ENCODE measurements at regions not wholly inside any gene's neighbourhood (a gene's known extent, or its start where the extent isn't known, plus 50 kb on each side); places are given as distances from the start of the nearest gene placed in this dataset.
"Not testable (repeated sequence)": the region's sequence is repeated elsewhere in the genome, so short reads cannot be mapped to it uniquely, and the experiment has no call there.

- DNase-seq (ENCODE audit: low read depth): no peak
These were observed 936.1 kb upstream of the FBXO33 start for GRCh38 chr14:40368314-40368713.

DNA sequence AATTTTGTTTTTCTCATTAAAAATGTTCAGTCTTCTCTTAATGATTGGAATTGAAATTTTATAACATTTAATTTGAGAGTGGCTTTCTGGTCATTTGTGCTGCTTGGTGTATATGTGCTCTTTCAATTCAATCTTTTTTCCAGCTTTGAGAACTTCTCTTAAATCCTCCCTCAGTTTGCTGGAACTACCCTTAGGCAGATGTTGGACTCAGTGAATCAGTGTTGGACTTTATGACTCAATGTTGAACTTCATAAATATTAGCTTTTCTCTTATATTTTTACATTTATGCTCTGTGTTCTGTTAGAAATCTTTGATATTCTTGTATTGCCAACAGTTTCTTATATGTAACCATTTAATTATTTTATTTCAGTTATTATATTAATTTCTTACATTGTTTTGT, 935.5 kb upstream of the FBXO33 start:
- no peak for DNase-seq (ENCODE audit: low read depth)

- DNase-seq (ENCODE audit: low read depth): no peak
These were observed 933.1 kb upstream of the FBXO33 start for GRCh38 chr14:40365305-40365704.

DNA sequence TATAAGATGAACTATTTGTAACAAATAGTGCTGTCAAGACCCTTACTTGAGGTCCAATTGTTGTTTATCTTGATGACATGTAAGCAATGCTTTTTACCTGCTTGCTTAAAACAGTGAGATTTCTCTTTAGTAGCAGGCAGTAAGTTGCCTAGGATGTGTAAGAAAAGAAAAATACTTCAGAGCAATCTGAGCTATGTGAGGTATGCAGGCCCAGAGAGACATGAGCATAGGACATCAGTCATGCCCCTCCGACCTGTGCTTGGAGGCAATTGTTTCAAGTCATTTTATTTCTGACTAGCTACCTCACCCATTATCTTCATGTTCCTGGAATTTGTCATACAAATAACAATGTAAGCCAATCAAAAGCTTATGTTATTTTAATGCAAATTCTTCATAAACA, 930.6 kb upstream of the FBXO33 start:
- no peak for DNase-seq (ENCODE audit: low read depth)

- DNase-seq (ENCODE audit: low read depth): no peak
These were observed 922.5 kb upstream of the FBXO33 start for GRCh38 chr14:40354754-40355153.

- not testable (repeated sequence) for DNase-seq (ENCODE audit: low read depth)
These were observed 915.9 kb upstream of the FBXO33 start for GRCh38 chr14:40348104-40348503.

DNA sequence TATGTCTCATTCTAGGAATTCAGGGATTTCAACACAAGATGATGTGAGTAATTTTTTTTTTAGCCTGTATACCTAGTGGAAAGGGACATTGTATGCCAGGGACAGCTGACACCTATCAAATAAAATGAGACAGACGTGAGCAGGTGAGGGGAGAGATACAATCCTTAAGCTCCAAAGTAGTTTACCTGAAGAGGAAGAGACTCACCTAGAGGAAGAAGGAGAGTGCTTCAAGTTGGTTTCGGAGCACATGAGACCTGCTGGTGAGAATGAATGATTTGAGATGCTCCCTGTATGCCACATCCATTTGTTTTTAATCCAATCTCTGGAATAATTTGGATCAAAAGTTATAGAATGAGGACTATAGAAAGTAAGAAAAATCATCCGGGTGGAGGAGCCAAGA, 915.4 kb upstream of the FBXO33 start:
- DNase-seq (ENCODE audit: low read depth): no peak

DNA sequence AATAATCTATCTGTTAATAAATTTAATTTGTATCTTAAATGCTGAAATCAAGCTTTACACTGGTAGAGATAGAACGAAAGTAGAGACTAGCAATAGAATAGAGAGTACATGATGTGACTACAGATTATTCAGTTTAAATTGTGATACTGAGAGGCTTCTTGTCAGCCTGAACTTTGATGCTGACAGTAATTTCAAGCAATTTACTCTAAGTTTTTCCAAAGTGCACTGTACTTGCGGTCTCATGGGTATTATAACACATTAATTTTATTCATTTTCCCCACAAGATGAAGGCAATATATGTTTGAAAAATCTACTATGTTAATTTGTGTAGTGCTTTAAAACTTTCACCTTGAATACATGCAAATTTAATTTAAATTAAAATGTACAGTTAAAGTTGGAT, 914.0 kb upstream of the FBXO33 start:
- no peak for DNase-seq (ENCODE audit: low read depth)

GRCh38 chr14:40345334-40345733, 913.1 kb upstream of the FBXO33 start:
- no peak for DNase-seq (ENCODE audit: low read depth)

DNA sequence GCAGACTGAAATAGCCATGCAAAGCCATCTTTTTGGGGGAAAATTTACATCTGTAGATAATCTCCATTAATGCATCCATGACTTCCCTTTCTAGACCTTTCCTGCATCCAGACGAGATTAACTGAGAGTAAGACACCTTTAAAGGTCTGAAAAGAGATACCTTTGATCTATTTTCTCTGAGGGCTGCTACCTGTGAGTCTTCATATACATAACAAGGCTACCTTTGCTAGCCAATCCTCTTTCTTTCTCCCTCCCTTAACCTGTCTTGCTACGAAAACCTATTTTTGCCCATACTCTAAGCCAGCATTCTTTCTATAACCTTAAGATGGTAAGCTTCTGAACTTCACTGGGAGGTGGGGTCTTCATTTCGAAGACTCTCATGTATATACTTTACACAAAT, 908.5 kb upstream of the FBXO33 start:
- no peak for DNase-seq (ENCODE audit: low read depth)

- DNase-seq (ENCODE audit: low read depth): no peak
These were observed 904.6 kb upstream of the FBXO33 start for GRCh38 chr14:40336846-40337245.

DNA sequence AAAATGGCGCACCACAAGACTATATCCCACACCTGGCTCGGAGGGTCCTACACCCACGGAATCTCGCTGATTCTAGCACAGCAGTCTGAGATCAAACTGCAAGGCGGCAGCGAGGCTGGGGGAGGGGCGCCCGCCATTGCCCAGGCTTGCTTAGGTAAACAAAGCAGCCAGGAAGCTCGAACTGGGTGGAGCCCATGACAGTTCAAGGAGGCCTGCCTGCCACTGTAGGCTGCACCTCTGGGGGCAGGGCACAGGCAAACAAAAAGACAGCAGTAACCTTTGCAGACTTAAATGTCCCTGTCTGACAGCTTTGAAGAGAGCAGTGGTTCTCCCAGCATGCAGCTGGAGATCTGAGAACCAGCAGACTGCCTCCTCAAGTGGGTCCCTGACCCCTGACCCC, 894.3 kb upstream of the FBXO33 start:
- not testable (repeated sequence) for DNase-seq (ENCODE audit: low read depth)

DNA sequence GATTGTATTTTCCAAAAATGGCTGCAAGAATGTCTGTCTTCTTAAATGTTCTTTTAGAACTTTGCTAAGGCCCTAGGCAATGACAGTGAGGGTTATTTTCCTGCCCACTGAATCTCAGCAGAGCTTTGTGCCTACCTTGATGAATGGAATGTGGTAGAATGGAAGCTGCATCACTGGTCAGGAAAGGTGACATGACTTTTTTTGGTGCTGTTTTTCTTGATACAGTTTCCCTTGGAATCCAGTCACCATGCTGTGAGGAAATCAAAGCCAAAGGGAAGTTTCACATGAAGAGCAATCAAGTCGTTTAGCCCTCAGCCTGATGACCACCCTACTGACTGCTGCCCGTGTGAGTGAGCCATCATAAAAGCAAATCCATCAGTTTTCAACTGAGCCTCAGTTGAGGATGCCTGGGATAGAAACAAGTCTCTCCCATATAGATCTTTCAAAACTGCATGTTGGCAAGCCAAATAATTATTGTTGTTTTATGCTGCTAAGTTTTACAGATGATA, 886.0 kb upstream of the FBXO33 start:
- no peak for DNase-seq (ENCODE audit: low read depth)

DNA sequence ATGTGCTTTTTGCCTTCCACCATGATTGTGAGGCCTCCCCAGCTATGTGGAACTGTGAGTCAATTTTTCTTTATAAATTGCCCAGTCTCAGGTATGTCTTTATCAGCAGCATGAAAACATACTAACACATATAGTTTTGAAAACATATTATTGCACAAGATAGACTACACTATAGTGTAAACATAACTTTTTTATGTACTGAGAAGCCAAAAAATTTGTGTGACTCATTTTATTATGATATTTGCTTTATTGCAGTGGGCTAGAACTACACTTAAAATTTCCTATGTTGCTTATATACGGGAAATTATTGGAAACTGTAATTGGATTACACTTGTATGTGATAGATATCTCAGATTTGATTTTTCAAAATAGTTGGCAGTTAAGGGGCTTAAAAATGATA, 885.5 kb upstream of the FBXO33 start:
- DNase-seq (ENCODE audit: low read depth): no peak

DNA sequence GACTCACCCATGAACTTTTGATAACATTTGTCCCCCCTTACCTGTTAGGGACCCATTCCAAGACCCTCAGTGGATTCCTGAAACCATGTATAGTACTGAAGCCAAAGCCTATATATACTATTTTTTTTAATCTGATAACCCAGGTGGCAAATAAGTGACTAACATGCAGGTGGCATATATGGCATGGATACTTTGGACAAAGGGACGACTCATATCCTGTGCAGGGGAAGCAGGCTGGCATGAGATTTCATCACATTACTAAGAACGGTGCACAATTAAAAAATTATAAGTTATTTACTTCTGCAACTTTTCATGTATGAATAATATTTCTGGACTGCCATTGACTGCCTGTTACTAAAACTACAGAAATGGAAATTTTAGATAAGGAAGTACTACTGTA, 880.1 kb upstream of the FBXO33 start:
- no peak for DNase-seq (ENCODE audit: low read depth)

GRCh38 chr14:40309124-40309523, 876.9 kb upstream of the FBXO33 start:
- DNase-seq (ENCODE audit: low read depth): no peak

DNA sequence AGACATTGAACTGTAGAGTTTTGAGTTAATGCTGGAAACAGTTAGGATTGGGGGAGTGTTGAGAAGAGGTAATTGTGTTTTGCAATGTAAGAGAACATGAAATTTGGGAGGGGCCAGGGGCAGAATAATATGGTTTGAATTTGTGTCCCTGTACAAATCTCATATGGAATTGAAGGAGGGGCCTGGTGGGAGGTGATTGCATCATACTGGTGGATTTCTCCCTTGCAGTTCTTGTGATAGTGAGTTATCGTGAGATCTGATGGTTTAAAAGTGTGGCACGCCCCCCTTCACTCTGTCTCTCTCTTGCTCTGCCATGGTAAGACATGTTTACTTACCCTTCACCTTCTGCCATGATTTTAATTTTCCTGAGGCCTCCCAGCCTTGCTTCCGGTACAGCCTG, 876.0 kb upstream of the FBXO33 start:
- DNase-seq (ENCODE audit: low read depth): no peak

DNA sequence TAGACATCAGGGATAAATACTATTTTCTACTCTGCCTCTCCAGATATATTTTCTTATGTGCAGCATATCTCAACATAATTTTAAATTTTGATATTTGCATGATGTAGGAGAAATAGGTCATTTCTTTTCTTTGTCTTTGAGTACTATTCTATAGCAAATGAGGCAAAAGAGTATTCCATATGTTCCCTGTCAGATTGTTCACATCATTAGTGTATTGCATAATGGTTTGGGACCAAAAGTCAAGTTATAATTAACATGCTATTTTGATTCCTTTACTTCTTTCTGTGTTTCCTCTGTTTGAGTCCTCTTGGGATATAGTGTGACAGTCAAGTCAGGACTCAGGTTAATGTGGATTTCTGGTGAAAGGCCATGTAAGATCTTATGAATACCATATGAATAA, 864.6 kb upstream of the FBXO33 start:
- DNase-seq (ENCODE audit: low read depth): no peak

GRCh38 chr14:40292664-40293063, 860.4 kb upstream of the FBXO33 start:
- DNase-seq (ENCODE audit: low read depth): no peak

DNA sequence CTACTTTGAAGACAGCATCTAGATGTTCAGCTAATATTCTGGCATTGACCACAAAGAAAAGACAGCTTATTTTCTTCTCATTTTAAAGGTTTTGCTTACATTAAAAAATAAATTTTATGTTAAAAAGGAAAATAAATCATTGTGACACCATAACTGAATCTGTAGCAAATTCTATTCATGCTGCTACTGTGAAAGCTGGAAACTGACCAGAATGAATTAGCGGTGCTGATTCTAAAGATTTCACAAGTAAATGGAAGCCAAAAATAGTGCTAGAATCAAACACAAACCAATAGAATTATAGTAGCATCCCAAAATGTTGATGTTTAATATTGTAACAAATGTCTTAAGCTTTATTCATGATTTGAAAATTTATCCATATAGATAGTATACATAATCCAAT, 850.0 kb upstream of the FBXO33 start:
- no peak for DNase-seq (ENCODE audit: low read depth)

- DNase-seq (ENCODE audit: low read depth): no peak
These were observed 848.4 kb upstream of the FBXO33 start for GRCh38 chr14:40280652-40281051.

DNA sequence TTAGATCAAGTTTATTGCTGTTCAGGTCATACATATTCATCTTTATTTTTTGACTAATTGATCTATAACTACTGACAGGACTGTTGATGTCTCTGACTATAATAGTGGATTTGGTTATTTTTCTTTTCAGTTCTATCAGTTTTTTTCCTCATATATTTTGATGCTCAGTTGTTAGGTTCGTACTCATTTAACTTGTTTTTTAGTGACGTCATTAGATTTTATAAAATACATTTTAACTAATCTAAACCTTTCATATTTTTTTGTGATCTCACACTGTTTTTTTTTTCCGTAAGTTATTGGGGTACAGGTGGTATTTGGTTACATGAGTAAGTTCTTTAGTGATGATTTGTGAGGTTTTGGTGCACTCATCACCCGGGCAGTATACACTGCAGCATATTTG, 841.2 kb upstream of the FBXO33 start:
- DNase-seq (ENCODE audit: low read depth): no peak

- DNase-seq (ENCODE audit: low read depth): no peak
These were observed 839.2 kb upstream of the FBXO33 start for GRCh38 chr14:40271480-40271879.

DNA sequence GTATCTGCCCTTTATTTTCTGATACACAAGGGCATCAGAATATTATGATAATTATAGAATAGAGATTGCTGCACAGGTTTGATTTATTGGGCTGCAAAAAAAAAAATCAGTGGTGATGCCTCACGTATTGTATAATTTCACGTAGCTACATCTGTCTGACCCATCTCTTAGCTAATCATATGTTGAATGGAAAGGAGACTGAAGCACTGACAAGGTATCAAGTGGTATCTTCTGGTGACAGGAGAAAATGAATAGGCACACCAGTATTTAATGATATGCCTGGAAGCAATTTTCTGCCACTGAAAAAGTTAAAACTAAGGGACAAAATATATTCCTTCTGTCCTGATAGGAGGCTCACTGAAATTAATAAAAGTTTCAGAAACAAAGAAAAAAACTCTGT, 837.2 kb upstream of the FBXO33 start:
- no peak for DNase-seq (ENCODE audit: low read depth)

DNA sequence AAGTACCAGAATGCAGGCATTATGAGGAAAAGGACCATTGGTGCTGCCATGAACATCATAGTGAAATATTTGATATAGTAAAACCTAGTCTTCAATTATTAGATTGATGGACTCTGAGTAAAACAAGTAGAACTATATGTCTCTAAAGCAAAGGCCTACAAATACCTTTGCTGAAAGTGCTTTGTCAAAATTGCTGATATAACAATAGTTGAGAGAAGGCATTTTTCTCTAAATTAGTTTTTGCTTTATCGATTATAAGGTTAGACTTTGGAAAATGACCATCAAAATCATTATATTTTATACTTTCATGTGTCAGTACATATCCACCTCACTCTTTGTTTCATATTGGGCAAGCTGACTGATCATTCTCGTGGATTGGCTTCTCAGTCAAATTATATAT, 836.0 kb upstream of the FBXO33 start:
- DNase-seq (ENCODE audit: low read depth): no peak

All from forelimb muscle (tissue), 1 donor.